DND-41 (cell line): ENCODE measurements at regions not wholly inside any gene's neighbourhood (a gene's known extent, or its start where the extent isn't known, plus 50 kb on each side); places are given as distances from the start of the nearest gene placed in this dataset.

Experiments
- ATAC-seq: fragments of 200-7000 bp; cut with Tn5 transposase; 3 replicates; pipeline ENCODE4 v1.9.1; 2021; ENCODE audit warnings: low read depth; ENCODE audit not compliant: insufficient read depth
- DNase-seq: peaks from one replicate; pipeline ENCODE4 v3.0.0-alpha.2; 2020
- H2AFZ ChIP-seq: 2 replicates; pipeline ENCODE4 v1.6.0; 2012; ENCODE audit warnings: low read depth, low read length
- H3K27ac ChIP-seq: 2 replicates; pipeline ENCODE4 v1.5.1; 2012; ENCODE audit warnings: low read length, inconsistent platforms
- H3K27me3 ChIP-seq: fragments of 200-600 bp; sonication (generic); 2 replicates; pipeline ENCODE4 v1.6.0; 2012; ENCODE audit warnings: low read length, mild to moderate bottlenecking, inconsistent platforms; ENCODE audit not compliant: insufficient read depth, poor library complexity
- H3K36me3 ChIP-seq: 2 replicates; pipeline ENCODE4 v1.5.1; 2012; ENCODE audit warnings: low read length, inconsistent platforms; ENCODE audit not compliant: insufficient read depth
- H3K4me1 ChIP-seq: 2 replicates; pipeline ENCODE4 v1.5.1; 2012; ENCODE audit warnings: mild to moderate bottlenecking, low read length; ENCODE audit not compliant: insufficient read depth
- H3K4me2 ChIP-seq: 2 replicates; pipeline ENCODE4 v1.6.0; 2012; ENCODE audit warnings: mild to moderate bottlenecking, moderate library complexity, low read length, inconsistent platforms; ENCODE audit not compliant: insufficient read depth
- H3K4me3 ChIP-seq, 2 experiments: fragments of 200-600 bp in 1 of 2; shearing (Covaris generic) in 1 of 2; 2 replicates each; pipeline ENCODE4 v1.5.1; 2012 to 2016; ENCODE audit warnings: inconsistent platforms in 2 of 2, low read length in 2 of 2, mild to moderate bottlenecking in 2 of 2, low read depth in 1 of 2, moderate library complexity in 1 of 2
- H3K79me2 ChIP-seq: 2 replicates; pipeline ENCODE4 v1.6.0; 2012; ENCODE audit warnings: low read length, inconsistent platforms; ENCODE audit not compliant: insufficient read depth
- H3K9ac ChIP-seq: 2 replicates; pipeline ENCODE4 v1.6.0; 2012; ENCODE audit warnings: low read depth, mild to moderate bottlenecking, inconsistent platforms, low read length, moderate library complexity
- H3K9me3 ChIP-seq: 2 replicates; pipeline ENCODE4 v1.5.1; 2012; ENCODE audit warnings: low read length, moderate library complexity, mild to moderate bottlenecking, inconsistent platforms; ENCODE audit not compliant: insufficient read depth, severe bottlenecking
- H4K20me1 ChIP-seq: 2 replicates; pipeline ENCODE4 v1.6.0; 2012; ENCODE audit warnings: low read length; ENCODE audit not compliant: insufficient read depth
- CTCF ChIP-seq: IDR thresholded peaks from 2 replicates; pipeline ENCODE4 v1.5.1; 2012; ENCODE audit warnings: borderline replicate concordance, low read length, moderate library complexity, mild to moderate bottlenecking; ENCODE audit not compliant: poor library complexity, severe bottlenecking; ENCODE audit errors: extremely low read depth
- EZH2 ChIP-seq: IDR thresholded peaks from 3 replicates; pipeline ENCODE4 v1.6.1; 2012; ENCODE audit warnings: borderline replicate concordance, low read depth, mild to moderate bottlenecking, moderate library complexity, low read length, inconsistent platforms; ENCODE audit not compliant: severe bottlenecking

- no peaks in the 10 kb centered on the region for H3K27me3 ChIP-seq
- no peak overlapping the region for H2AFZ ChIP-seq
- H3K27ac ChIP-seq: no peak overlapping the region
- H3K36me3 ChIP-seq: no peaks in the 10 kb centered on the region
- H3K9ac ChIP-seq: no peak overlapping the region
- no peak overlapping the region for H3K4me3 ChIP-seq
- DNase-seq (no peak), ATAC-seq (no peak)
- no peaks in the 10 kb centered on the region for H3K79me2 ChIP-seq
- no peaks in the 10 kb centered on the region for H3K9me3 ChIP-seq
- TF ChIP-seq EZH2: no peak
- TF ChIP-seq CTCF: no peak
- no peaks in the 10 kb centered on the region for H4K20me1 ChIP-seq
- H3K4me2 ChIP-seq: no peak overlapping the region
- no peaks in the 10 kb centered on the region for H3K4me1 ChIP-seq
Observed at GRCh38 chr13:95355494-95355893, 54.2 kb upstream of the ABCC4 start.

- H3K9me3 ChIP-seq: no peaks in the 10 kb centered on the region
- no peaks in the 10 kb centered on the region for H3K36me3 ChIP-seq
- no peak overlapping the region for H3K9ac ChIP-seq
- no peaks in the 10 kb centered on the region for H3K4me1 ChIP-seq
- H3K4me3 ChIP-seq: no peak overlapping the region
- no peak overlapping the region for H2AFZ ChIP-seq
- no peak overlapping the region for H3K27ac ChIP-seq
- TF ChIP-seq CTCF (no peak), EZH2 (no peak)
- no peak overlapping the region for H3K4me2 ChIP-seq
- no peaks in the 10 kb centered on the region for H3K27me3 ChIP-seq
- no peak for ATAC-seq
- no peak for DNase-seq
- no peaks in the 10 kb centered on the region for H3K79me2 ChIP-seq
- no peaks in the 10 kb centered on the region for H4K20me1 ChIP-seq
Observed at GRCh38 chr13:95356916-95357315, 55.7 kb upstream of the ABCC4 start.

GRCh38 chr13:95357875-95358274, 56.6 kb upstream of the ABCC4 start:
- H3K36me3 ChIP-seq: no peaks in the 10 kb centered on the region
- H3K79me2 ChIP-seq: no peaks in the 10 kb centered on the region
- no peak overlapping the region for H3K27ac ChIP-seq
- no peak overlapping the region for H3K9ac ChIP-seq
- no peaks in the 10 kb centered on the region for H3K9me3 ChIP-seq
- H4K20me1 ChIP-seq: no peaks in the 10 kb centered on the region
- no peaks in the 10 kb centered on the region for H3K27me3 ChIP-seq
- H3K4me2 ChIP-seq: no peak overlapping the region
- TF ChIP-seq EZH2 (no peak), CTCF (no peak)
- H2AFZ ChIP-seq: no peak overlapping the region
- H3K4me1 ChIP-seq: no peaks in the 10 kb centered on the region
- no peak for DNase-seq
- no peak overlapping the region for H3K4me3 ChIP-seq
- ATAC-seq: no peak

GRCh38 chr13:95360052-95360451, 58.8 kb upstream of the ABCC4 start:
- TF ChIP-seq EZH2: no peak
- TF ChIP-seq CTCF: no peak
- Histone ChIP-seq H3K9me3 (no peaks in the 10 kb centered on the region), H3K79me2 (no peaks in the 10 kb centered on the region), H3K27me3 (no peaks in the 10 kb centered on the region), H3K9ac (no peak overlapping the region), H3K36me3 (no peaks in the 10 kb centered on the region), H3K27ac (no peak overlapping the region), H3K4me3 (no peak overlapping the region), H4K20me1 (no peaks in the 10 kb centered on the region), H3K4me1 (no peaks in the 10 kb centered on the region), H3K4me2 (no peak overlapping the region), H2AFZ (no peak overlapping the region)
- no peak for ATAC-seq
- no peak for DNase-seq
